ENCODE measurements at regions not wholly inside any gene's neighbourhood (a gene's known extent, or its start where the extent isn't known, plus 50 kb on each side); places are given as distances from the start of the nearest gene placed in this dataset.

DNA sequence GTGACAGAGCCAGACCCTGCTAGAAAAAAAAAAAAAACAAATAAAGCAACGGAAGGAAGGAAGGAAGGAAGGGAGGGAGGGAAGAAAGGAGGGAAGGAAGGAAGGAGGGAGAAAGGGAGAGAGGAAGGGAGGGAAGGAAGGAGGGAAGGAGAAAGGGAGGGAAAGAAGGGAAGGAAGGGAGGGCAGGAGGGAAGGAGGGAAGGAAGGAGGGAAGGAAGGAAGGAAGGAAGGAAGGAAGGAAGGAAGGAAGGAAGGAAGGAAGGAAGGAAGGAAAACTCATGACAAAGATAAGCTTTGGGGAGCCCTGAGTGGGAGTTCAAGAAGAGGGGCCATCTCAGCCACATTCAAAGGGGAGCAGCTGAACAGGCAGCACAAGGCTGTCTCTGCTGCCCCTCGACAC, 124.7 kb upstream of the MGMT start:
- intact Hi-C loops (cut with micrococcal nuclease) = no loop called here
- DNase-seq (no peak), ATAC-seq (no peak)

GRCh38 chr10:129343141-129343540, 123.9 kb upstream of the MGMT start:
- intact Hi-C loops (cut with micrococcal nuclease) = no loop called here
- no peak for ATAC-seq

GRCh38 chr10:129344103-129344502, 122.9 kb upstream of the MGMT start:
- no peak for DNase-seq
- ATAC-seq = no peak
- intact Hi-C loops (cut with micrococcal nuclease) = no loop called here

More at GRCh38 chr10:129343141-129343540, 123.9 kb upstream of the MGMT start:
- DNase-seq = no peak

DNA sequence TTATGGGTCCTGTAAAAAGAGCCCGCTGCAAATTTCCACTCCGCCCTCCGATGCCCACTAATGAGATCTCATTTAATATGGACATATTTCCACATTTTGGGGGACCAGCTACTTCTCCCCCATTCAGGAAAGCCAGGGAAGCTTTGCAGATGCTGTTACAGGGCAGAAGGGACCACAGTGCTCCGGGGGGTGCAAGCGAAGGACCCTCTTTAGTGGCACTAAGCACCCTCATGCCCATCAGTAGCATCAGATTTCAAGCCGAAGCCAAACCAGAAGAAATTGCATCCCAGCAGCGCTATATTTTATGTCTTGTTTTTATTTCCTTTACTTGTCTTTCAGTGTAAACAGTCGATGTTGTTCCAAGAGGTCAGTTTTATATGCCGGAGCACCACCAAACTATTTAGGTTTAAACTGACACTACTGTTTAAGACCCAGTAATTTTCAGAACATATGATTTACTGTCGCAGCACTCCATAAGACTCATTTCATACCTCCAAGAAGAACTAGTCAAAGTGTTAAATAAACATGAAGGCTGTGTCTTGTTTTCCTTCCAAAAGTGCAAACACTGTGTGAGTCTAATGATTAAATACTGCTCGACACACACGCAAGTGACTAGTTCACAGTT, 122.2 kb upstream of the MGMT start:
- intact Hi-C loops (cut with micrococcal nuclease) = no loop called here
- DNase-seq = no peak
- ATAC-seq = no peak

DNA sequence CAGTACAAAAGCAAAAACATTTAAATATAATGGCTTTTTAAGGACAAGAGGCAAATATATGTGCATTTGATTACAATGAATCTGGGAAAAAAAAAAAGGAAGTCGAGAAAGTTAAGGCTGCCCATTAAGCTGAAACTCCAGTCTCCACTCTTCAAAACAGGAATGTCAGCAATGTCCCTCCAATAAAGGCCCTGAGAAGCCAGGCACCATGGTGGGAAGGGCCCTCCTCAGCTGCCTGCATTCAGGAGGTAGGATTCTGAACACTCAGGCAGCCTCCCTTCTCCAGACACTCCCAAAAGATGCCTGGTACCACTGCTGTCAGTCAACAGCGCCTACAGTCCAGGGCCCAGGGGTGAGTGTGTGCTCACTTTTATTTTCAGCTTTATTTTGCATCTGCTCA, 121.3 kb upstream of the MGMT start:
- ATAC-seq (no peak), DNase-seq (no peak)
- intact Hi-C loops (cut with micrococcal nuclease) = no loop called here

DNA sequence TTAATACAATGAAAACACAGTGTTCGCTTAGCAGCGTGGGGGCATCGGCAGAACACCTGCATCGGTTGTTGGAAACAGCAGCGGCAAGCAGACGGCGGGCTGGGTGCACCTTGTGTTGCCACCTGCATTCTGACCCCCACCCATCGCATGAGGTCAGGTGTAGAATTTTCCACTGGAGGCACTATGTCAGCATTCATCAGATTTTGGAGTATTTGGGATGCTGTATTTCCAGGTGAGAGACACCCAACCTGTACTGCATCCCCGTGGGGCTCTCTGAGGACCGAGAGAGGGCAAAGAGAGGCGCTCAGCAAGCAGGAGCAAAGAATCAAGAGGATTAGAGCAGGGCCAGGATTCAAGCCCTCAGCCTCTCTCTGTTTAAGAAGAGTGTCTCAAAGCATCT, 116.4 kb upstream of the MGMT start:
- DNase-seq = no peak
- intact Hi-C loops (cut with micrococcal nuclease) = no loop called here
- ATAC-seq = no peak

GRCh38 chr10:129353101-129353500, 113.9 kb upstream of the MGMT start:
- ATAC-seq (no peak), DNase-seq (no peak)
- intact Hi-C loops (cut with micrococcal nuclease) = no loop called here

DNA sequence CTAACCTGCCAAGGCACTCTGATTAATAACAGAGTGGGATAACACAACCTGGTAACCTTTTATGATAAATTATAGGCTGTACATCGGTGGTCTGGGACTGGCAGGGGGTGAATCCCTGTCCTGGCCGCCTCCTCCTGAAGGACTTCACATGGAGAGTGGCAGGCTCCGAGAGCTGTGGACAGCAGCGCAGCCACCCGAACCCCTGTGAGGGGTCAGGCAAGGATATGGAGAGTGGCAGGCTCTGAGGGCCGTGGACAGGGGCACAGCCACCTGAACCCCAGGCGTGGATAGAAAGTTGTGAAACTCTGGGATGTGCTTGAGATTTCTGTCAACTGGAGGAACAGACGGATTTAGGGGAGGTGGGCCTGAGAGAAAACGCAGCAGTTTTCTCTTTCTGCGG, 107.0 kb upstream of the MGMT start:
- ATAC-seq (no peak), DNase-seq (no peak)
- intact Hi-C loops (cut with micrococcal nuclease) = no loop called here

DNA sequence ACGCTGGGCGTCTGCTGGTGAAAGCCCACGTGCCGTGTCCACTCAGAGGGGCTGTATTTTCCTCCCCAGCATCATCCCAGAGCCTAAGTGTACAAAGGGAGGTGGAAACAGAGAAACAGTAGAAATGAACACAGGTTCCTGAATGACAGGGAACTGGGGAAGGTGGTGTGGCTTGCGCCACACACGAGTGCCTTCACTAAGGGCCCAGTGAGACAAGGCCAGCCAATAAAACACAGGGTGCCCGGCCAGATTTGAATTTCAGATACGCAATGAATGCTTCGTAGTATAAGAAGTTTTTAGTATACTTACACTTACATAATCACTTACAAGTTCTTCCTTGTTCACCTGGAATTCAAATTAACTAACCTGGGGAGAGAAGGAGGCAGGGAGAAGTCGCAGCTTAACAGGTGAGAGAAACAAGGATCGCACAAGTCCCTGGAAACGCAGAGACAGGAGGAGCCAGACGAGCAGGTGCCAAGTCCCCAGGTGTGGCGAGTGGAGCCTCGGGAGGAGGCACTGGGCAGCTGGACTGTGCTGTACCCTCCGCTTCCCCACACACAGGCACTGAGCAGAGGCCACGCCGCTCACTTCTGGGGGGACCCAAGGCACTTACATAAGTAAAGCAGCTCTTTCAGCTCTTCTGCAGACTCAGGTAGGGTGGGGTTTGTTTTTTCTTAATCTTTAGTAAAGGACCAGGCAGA, 105.2 kb upstream of the MGMT start:
- ATAC-seq (no peak), DNase-seq (no peak)
- intact Hi-C loops (cut with micrococcal nuclease) = no loop called here

DNA sequence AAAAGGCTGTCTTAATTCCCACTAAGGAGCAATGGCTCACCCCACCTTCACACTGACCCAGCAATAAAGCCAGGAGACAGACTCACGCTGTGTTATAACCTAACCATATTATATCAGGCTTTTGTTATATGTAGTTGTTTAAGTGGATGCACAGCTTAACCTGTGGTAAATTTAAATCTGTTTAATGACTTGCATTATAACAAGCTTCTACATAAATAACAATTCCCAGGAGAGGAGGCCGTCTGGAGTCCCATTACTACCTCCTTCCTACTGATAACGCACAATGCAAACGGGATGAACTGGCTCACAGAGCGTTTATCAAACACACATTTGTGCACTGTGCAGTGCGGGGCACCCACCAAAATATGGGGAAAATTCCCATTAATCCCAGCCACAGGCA, 102.1 kb upstream of the MGMT start:
- intact Hi-C loops (cut with micrococcal nuclease) = no loop called here
- ATAC-seq (no peak), DNase-seq (no peak)

DNA sequence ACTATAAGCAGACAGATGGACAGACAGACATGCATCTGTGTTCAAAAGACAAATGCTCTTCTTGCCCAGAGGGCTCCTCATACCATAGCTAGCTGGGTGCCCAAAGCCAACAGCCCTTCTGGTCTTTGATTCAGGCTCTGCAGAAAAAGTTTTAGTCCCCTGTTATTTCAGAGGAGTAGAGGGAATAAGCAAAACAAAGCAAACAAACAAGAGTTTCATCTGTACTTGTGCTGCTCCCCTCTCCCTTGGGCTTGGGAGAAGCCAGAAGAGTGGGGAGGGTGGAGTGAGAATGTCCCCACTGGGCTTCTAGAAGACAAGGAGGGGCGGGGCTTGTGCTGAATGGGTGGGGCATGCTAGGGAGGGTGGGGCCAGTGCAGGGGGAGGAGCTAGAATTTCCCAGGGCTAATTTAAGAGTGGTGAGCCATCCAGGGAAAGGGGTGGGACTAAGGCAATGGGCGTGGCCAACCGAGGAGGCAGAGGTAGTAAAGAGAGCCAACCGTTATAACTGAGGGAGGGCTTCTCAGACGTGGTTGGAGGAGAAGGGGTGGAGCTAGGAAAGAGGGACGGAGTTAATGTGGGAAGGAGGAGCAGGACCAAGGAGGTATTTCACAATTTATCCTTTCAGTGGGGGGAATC, 101.2 kb upstream of the MGMT start:
- intact Hi-C loops (cut with micrococcal nuclease) = no loop called here
- DNase-seq (no peak), ATAC-seq (no peak)

- DNase-seq (no peak), ATAC-seq (no peak)
- intact Hi-C loops (cut with micrococcal nuclease) = no loop called here
Measured at GRCh38 chr10:129366450-129366849, 100.6 kb upstream of the MGMT start.

DNA sequence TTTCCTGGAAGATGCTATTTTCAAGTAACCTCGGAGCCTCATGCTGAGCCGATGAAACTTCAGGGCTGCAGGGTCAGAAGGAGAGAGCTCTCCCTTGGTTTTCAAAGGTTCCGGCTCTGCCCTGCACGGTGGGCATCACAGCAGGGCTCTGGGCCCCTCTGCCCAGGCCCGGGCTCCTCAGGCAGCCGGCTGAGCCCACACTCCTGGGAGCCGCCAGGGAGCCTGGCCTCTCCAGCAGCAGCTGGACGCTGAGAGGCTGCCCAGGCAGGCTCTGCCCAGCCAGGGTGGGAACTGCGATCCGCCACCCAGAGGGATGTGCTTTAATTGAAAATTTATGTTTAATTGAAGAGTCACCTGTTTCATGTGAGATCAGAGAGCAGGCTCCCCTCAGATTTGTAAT, 97.5 kb upstream of the MGMT start:
- intact Hi-C loops (cut with micrococcal nuclease) = no loop called here
- DNase-seq (no peak), ATAC-seq (no peak)

DNA sequence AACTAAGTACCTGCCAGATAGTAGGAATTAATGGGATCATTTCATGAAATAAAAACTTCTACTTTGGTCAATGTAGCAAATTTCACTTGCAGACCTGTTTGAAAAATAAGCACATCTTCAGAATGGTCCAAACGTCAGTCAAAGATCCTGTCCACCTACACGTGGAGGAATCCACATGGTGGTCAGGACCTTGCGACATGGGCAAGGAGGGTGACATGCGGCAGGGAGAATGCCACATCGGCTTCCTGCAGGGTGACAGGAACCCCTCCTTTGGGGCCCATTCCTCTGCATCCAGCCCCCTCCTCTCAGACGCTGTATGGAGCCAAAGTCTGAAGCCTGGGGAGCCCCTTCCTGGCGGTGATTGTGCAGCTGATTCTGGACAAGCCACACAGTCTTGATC, 95.5 kb upstream of the MGMT start:
- ATAC-seq (no peak), DNase-seq (no peak)
- intact Hi-C loops (cut with micrococcal nuclease) = no loop called here

GRCh38 chr10:129372172-129372571, 94.9 kb upstream of the MGMT start:
- intact Hi-C loops (cut with micrococcal nuclease) = no loop called here
- DNase-seq (no peak), ATAC-seq (no peak)

DNA sequence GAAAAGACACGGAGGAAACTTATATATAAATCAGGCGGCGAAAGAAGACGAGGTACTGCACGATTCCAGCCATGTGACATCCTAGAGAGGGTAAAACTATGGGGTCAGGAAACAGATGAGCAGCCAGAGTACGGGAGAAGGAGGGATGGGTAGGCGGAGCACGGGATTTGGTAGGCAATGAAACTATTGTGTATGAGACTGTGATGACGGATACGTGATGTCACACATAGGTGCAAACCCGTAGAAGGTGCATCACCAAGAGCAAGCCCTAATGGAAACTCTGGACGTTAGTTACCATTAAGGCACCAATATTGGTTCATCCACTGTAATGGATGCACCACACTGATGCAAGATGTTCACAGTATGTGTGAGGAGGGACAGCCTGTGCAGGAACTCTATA, 93.8 kb upstream of the MGMT start:
- no peak for DNase-seq
- intact Hi-C loops (cut with micrococcal nuclease) = no loop called here
- ATAC-seq = no peak

DNA sequence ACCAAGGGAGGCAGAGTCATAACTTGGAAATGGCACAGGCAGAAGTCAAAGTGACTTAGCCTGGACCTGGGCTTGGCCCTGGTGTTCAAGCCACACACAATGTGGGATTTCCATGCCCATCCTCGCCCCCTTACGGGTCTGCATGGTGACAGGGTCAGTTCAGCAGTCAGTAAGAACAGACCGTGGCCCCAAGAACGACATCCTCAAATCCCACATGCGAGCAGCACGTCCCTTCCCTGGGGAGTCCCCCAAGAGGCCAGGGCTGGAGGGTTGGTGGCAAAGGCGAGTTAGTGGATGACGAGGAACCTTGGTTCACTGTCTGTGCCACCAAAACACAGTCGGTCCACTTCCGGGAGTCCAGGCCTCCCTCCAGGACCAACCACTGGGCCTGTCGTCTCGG, 93.3 kb upstream of the MGMT start:
- intact Hi-C loops (cut with micrococcal nuclease) = no loop called here
- ATAC-seq = no peak
- no peak for DNase-seq

DNA sequence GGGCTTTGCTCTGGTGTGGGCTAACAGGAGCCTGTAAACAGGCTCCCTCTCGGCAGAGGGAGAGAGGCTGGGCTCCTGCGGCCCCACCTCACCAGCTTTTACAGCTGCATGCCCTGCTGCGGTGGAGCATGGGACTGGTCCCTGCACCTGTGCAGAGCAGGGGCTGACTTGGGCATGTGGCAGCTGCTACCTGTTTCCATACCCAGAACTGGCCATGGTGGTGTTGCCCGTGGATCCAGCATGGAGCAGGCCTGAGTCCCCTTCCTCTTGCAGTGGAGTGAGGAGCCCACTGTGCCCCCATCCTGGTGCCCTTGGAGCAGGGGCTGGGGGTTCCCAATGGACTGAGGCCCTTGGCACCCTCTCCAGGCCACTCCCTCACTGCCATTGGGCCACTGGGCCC, 91.9 kb upstream of the MGMT start:
- ATAC-seq = no peak
- intact Hi-C loops (cut with micrococcal nuclease) = no loop called here
- DNase-seq = no peak

DNA sequence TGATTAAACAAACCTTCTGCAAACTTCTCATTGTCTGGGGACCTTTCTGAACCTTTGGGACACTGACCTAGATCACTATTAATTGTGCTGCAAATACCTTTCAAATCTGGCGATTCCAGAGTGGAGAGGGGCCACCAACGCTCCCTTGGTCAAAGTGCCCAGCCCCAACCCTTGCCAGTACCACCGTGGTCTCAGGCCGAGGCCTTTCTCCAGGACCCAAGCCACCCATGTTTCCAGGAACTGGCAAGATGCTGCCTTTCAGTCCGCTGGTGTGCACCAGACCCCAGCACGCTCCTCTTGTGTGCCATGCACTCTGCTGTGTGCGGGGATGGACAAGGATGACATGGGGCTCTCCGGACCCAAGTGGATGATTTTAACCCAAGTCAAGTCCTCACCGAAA, 91.1 kb upstream of the MGMT start:
- ATAC-seq (no peak), DNase-seq (no peak)
- intact Hi-C loops (cut with micrococcal nuclease) = no loop called here

DNA sequence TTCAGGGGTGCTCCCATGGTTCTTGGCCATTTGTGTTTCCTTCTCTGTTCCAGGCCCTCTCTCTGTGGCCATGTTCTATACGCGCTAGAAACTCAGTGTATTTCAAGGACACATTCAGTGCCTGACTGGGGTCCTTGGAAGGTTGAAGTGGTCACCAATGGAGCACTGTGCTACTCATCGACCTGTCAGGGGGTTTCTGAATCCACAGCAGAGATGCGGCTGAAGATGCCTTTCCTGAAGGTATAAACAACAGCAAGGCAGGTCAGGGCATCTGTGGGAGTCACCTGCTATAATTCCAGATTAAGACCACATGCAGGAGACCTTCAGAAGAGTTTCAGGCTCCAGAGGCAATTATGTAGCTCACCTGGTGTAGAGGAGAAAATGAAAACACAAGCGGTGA, 86.8 kb upstream of the MGMT start:
- ATAC-seq = no peak
- intact Hi-C loops (cut with micrococcal nuclease) = no loop called here
- no peak for DNase-seq

- intact Hi-C loops (cut with micrococcal nuclease) = no loop called here
- DNase-seq = no peak
- ATAC-seq = no peak
Measured at GRCh38 chr10:129381741-129382140, 85.3 kb upstream of the MGMT start.
